Adrenal gland (tissue), 9 donors: ENCODE measurements at regions not wholly inside any gene's neighbourhood (a gene's known extent, or its start where the extent isn't known, plus 50 kb on each side); places are given as distances from the start of the nearest gene placed in this dataset.

Experiments used
- DNase-seq, 7 donors: peaks; one replicate each; pipeline ENCODE4 v3.0.0-alpha.2; 2019 to 2020
- H3K27ac ChIP-seq, 5 donors: fragments of 200-600 bp; sonication (generic) in 4 of 5; 1 replicate in 3 of 5; 2 replicates in 2 of 5; pipeline versions ENCODE4 v1.5.1 to v1.8.0; 2016 to 2020; ENCODE audit warnings: mild to moderate bottlenecking in 1 of 5
- H3K27me3 ChIP-seq: fragments of 200-600 bp; 2 replicates; pipeline ENCODE4 v1.8.0; 2021
- H3K36me3 ChIP-seq, 2 donors: fragments of 200-600 bp; replicated peaks in 1 of 2; 1 replicate in 1 of 2; 2 replicates in 1 of 2; pipeline versions ENCODE4 v1.5.1 to v1.8.0; 2018 to 2022
- H3K4me1 ChIP-seq, 2 donors: fragments of 200-600 bp; replicated peaks in 1 of 2; 1 replicate in 1 of 2; 2 replicates in 1 of 2; pipeline versions ENCODE4 v1.5.1 to v1.8.0; 2018 to 2021
- H3K4me3 ChIP-seq, 4 donors: fragments of 200-600 bp; sonication (generic) in 3 of 4; one replicate each; pipeline ENCODE4 v1.5.1; 2016 to 2018
- H3K9me3 ChIP-seq, 3 donors: fragments of 200-600 bp; sonication (generic) in 1 of 3; replicated peaks in 1 of 3; 1 replicate in 2 of 3; 2 replicates in 1 of 3; pipeline versions ENCODE4 v1.5.1 to v1.8.0; 2016 to 2021
- CTCF ChIP-seq, 6 experiments: fragments of 450-650 bp in 4 of 6; fragments of 200-600 bp in 2 of 6; sonication (generic) in 1 of 6; IDR thresholded peaks; 1 replicate in 5 of 6; 2 replicates in 1 of 6; pipeline versions ENCODE4 v1.5.1 to v1.8.0; 2016 to 2021; ENCODE audit warnings: antibody characterized with exemption in 6 of 6, mild to moderate bottlenecking in 2 of 6, moderate library complexity in 1 of 6
- POLR2A ChIP-seq, 2 donors: fragments of 450-650 bp; IDR thresholded peaks; one replicate each; pipeline ENCODE4 v1.6.1; 2017; ENCODE audit warnings: antibody characterized with exemption in 2 of 2, mild to moderate bottlenecking in 2 of 2, moderate library complexity in 1 of 2
- WGBS, 4 donors: extraction: QIAGEN DNeasy Blood & Tissue Kit in 2 of 4; methylation state at CpG; one replicate each; pipeline versions ENCODE4 v1.1.5 to v1.1.7; 2013 to 2017; 5-methylcytosine and 5-hydroxymethylcytosine counted together
- intact Hi-C, 2 donors: fragments of 100-400 bp; cut with DNase I; formaldehyde crosslinking; loops; one replicate each; pipeline versions ENCODE4 v1.14.1 to v1.15.0; 2022 to 2023
- donor health status: healthy with polysubstance abuse.
- donor health status: Bipolar disorder and iron deficiency.
- donor health status: DM: yes; HTN: yes; CAD: no.
- donor health status: DM: no; HTN: no; CAD: no.
- donor health status: DM: no; HTN: no; CAD: no.

- Histone ChIP-seq H3K4me1 (no peaks in the 10 kb centered on the region), H3K9me3 (no peaks in the 10 kb centered on the region), H3K27me3 (no peaks in the 10 kb centered on the region), H3K4me3 (no peak overlapping the region), H3K36me3 (no peaks in the 10 kb centered on the region), H3K27ac (no peak overlapping the region)
- no peak for TF ChIP-seq CTCF (IDR thresholded peaks at IDR 0.05)
- no peak for TF ChIP-seq POLR2A (IDR thresholded peaks at IDR 0.05)
- intact Hi-C loops, result no loop called here
- DNase-seq, result no peak
- 85 to 89% (median 86%) methylated on average over 11 of the region's 11 CpGs for WGBS, 4 donors
These were observed 784.1 kb upstream of the RBFOX1 start for GRCh38 chr16:6548507-6548906.

- Histone ChIP-seq H3K9me3 (no peaks in the 10 kb centered on the region), H3K36me3 (no peaks in the 10 kb centered on the region), H3K4me1 (no peaks in the 10 kb centered on the region), H3K27me3 (no peaks in the 10 kb centered on the region), H3K4me3 (no peak overlapping the region), H3K27ac (no peak overlapping the region)
- no peak for DNase-seq
- 32 to 41% (median 35%) methylated on average over 3 of the region's 3 CpGs for WGBS, 4 donors
- TF ChIP-seq POLR2A (IDR thresholded peaks at IDR 0.05), result no peak
- no peak for TF ChIP-seq CTCF (IDR thresholded peaks at IDR 0.05)
- intact Hi-C loops, result no loop called here
These were observed 785.5 kb upstream of the RBFOX1 start for GRCh38 chr16:6547131-6547530.

GRCh38 chr16:6545329-6545728, 787.3 kb upstream of the RBFOX1 start:
- intact Hi-C loops, result no loop called here
- WGBS, 4 donors, result 70 to 79% (median 76%) methylated on average over 7 of the region's 7 CpGs

DNA sequence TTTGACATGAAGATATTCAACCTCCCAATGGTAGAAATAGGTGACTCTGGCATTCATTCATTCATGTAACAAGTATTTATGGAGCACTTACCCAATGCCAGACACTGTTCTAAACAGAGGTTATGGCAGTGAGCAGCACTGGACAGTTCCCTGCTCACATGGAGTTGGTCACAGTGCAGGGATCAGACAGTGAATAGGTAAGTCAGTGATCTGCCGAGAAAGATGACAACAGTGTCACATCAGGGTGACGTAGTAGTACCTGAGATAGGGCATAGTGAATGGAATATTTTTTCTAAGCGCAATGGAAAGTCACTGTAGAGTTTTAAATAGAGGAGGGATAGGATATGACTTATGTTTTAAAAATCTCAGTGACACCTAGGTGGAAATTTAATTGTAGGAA, 791.4 kb upstream of the RBFOX1 start:
- intact Hi-C loops, result no loop called here
- TF ChIP-seq CTCF (IDR thresholded peaks at IDR 0.05) (no peak), POLR2A (IDR thresholded peaks at IDR 0.05) (no peak)
- no peaks in the 10 kb centered on the region for H3K4me1 ChIP-seq

More at GRCh38 chr16:6545329-6545728, 787.3 kb upstream of the RBFOX1 start:
- Histone ChIP-seq H3K36me3 (no peaks in the 10 kb centered on the region), H3K4me3 (no peak overlapping the region), H3K4me1 (no peaks in the 10 kb centered on the region), H3K9me3 (no peaks in the 10 kb centered on the region), H3K27ac (no peak overlapping the region), H3K27me3 (no peaks in the 10 kb centered on the region)
- no peak for DNase-seq
- TF ChIP-seq POLR2A (IDR thresholded peaks at IDR 0.05) (no peak), CTCF (IDR thresholded peaks at IDR 0.05) (no peak)

More for the DNA sequence above, 791.4 kb upstream of the RBFOX1 start:
- H3K9me3 ChIP-seq, result no peaks in the 10 kb centered on the region
- WGBS, 4 donors, result 58 to 69% (median 69%) methylated on average over 3 of the region's 3 CpGs
- H3K27me3 ChIP-seq, result peaks cover 3% of the 10 kb centered on the region
- H3K27ac ChIP-seq, result no peak overlapping the region
- H3K4me3 ChIP-seq, result no peak overlapping the region
- no peak for DNase-seq
- H3K36me3 ChIP-seq, result no peaks in the 10 kb centered on the region
